WTC11 (cell line): ENCODE measurements at regions not wholly inside any gene's neighbourhood (a gene's known extent, or its start where the extent isn't known, plus 50 kb on each side); places are given as distances from the start of the nearest gene placed in this dataset.
A peak's percentile ranks its signal among the peaks of the same experiment; 100 is the strongest.

ENCODE experiments used
- ATAC-seq: fragments of 200-7000 bp; cut with Tn5 transposase; 2 replicates; pipeline ENCODE4 v1.10.0; 2021; ENCODE audit warnings: mild to moderate bottlenecking, moderate library complexity
- CTCF ChIA-PET: fragments of 300-600 bp; sonication (Branson Sonifier 250); formaldehyde crosslinking; loops from one replicate; lab custom pipeline; 2021; ENCODE audit warnings: antibody characterized with exemption; lab: Charles Lee
- POLR2A ChIA-PET: fragments of 350-600 bp; sonication (Branson Sonifier 250); formaldehyde crosslinking; loops from one replicate; lab custom pipeline; 2021; ENCODE audit warnings: antibody characterized with exemption; lab: Charles Lee
- DNase-seq: peaks from one replicate; pipeline ENCODE4 v3.0.0; 2021; ENCODE audit warnings: low spot score
- H3K27ac Mint-ChIP-seq: 2 replicates; pipeline ENCODE4 v1.8.0; 2021; ENCODE audit warnings: mixed read lengths
- H3K27me3 Mint-ChIP-seq: 2 replicates; pipeline ENCODE4 v1.8.0; 2021; ENCODE audit warnings: low read depth, mild to moderate bottlenecking, moderate library complexity, mixed read lengths
- H3K36me3 Mint-ChIP-seq: 2 replicates; pipeline ENCODE4 v1.8.0; 2021; ENCODE audit warnings: mixed read lengths
- H3K4me1 Mint-ChIP-seq: 2 replicates; pipeline ENCODE4 v1.8.0; 2022; ENCODE audit warnings: mixed read lengths
- H3K4me3 Mint-ChIP-seq: 2 replicates; pipeline ENCODE4 v1.8.0; 2021; ENCODE audit warnings: mild to moderate bottlenecking, moderate library complexity, mixed read lengths
- H3K9me3 Mint-ChIP-seq: 2 replicates; pipeline ENCODE4 v1.8.0; 2021; ENCODE audit warnings: mixed read lengths
- ATF1 ChIP-seq: sonication (generic); formaldehyde crosslinking; IDR thresholded peaks from 2 replicates; pipeline ENCODE4 v1.8.1; 2023; ENCODE audit warnings: mild to moderate bottlenecking, moderate library complexity, missing genetic modification reagents
- CREB1 ChIP-seq: sonication (generic); formaldehyde crosslinking; IDR thresholded peaks from 2 replicates; pipeline ENCODE4 v1.8.0; 2023; ENCODE audit warnings: mild to moderate bottlenecking, missing genetic modification reagents
- ESRRA ChIP-seq: sonication (generic); formaldehyde crosslinking; IDR thresholded peaks from 2 replicates; pipeline ENCODE4 v1.8.1; 2022; ENCODE audit warnings: mild to moderate bottlenecking, missing genetic modification reagents, borderline replicate concordance
- GRHL2 ChIP-seq: fragments of 250-450 bp; sonication (Bioruptor Pico); IDR thresholded peaks from 2 replicates; pipeline ENCODE4 v1.8.0; 2022; ENCODE audit warnings: mild to moderate bottlenecking, moderate library complexity; ENCODE audit not compliant: insufficient replicate concordance, severe bottlenecking
- JUN ChIP-seq: sonication (generic); formaldehyde crosslinking; IDR thresholded peaks from 2 replicates; pipeline ENCODE4 v1.8.0; 2023; ENCODE audit warnings: mild to moderate bottlenecking, missing genetic modification reagents
- MYBL2 ChIP-seq: sonication (generic); formaldehyde crosslinking; IDR thresholded peaks from 2 replicates; pipeline ENCODE4 v1.8.1; 2023; ENCODE audit warnings: mild to moderate bottlenecking, moderate library complexity, missing genetic modification reagents
- NFE2L1 ChIP-seq: sonication (generic); formaldehyde crosslinking; IDR thresholded peaks from 2 replicates; pipeline ENCODE4 v1.8.1; 2023; ENCODE audit warnings: missing genetic modification reagents
- NR3C1 ChIP-seq: sonication (generic); formaldehyde crosslinking; conservative IDR thresholded peaks from 2 replicates; pipeline ENCODE4 v1.8.1; 2023; ENCODE audit warnings: low read depth, mild to moderate bottlenecking, missing genetic modification reagents
- PRRX2 ChIP-seq: fragments of 250-450 bp; sonication (Bioruptor Pico); IDR thresholded peaks from 2 replicates; pipeline ENCODE4 v1.8.0; 2021; ENCODE audit warnings: mild to moderate bottlenecking
- SMAD3 ChIP-seq: sonication (generic); formaldehyde crosslinking; IDR thresholded peaks from 2 replicates; pipeline ENCODE4 v1.8.0; 2022; ENCODE audit warnings: missing genetic modification reagents, mild to moderate bottlenecking, borderline replicate concordance
- TCF7 ChIP-seq: sonication (generic); formaldehyde crosslinking; IDR thresholded peaks from 2 replicates; pipeline ENCODE4 v1.8.0; 2022; ENCODE audit warnings: mild to moderate bottlenecking, low read depth, missing genetic modification reagents, moderate library complexity
- TP53 ChIP-seq: sonication (generic); formaldehyde crosslinking; IDR thresholded peaks from 2 replicates; pipeline ENCODE4 v1.8.1; 2023; ENCODE audit warnings: mild to moderate bottlenecking, missing genetic modification reagents
- ZBTB21 ChIP-seq: sonication (generic); formaldehyde crosslinking; IDR thresholded peaks from 2 replicates; pipeline ENCODE4 v1.8.1; 2023; ENCODE audit warnings: mild to moderate bottlenecking, missing genetic modification reagents, borderline replicate concordance
- ZNF138 ChIP-seq: sonication (generic); formaldehyde crosslinking; conservative IDR thresholded peaks from 2 replicates; pipeline ENCODE4 v1.8.1; 2022; ENCODE audit warnings: mild to moderate bottlenecking, moderate library complexity, missing genetic modification reagents
- ZNF232 ChIP-seq: sonication (generic); formaldehyde crosslinking; IDR thresholded peaks from 2 replicates; pipeline ENCODE4 v1.8.0; 2022; ENCODE audit warnings: mild to moderate bottlenecking, missing genetic modification reagents
- ZNF317 ChIP-seq: sonication (generic); formaldehyde crosslinking; IDR thresholded peaks from 2 replicates; pipeline ENCODE4 v1.8.1; 2023; ENCODE audit warnings: low read depth, mild to moderate bottlenecking, moderate library complexity, missing genetic modification reagents, borderline replicate concordance
- ZNF416 ChIP-seq: fragments of 250-450 bp; sonication (Bioruptor Pico); IDR thresholded peaks from 2 replicates; pipeline ENCODE4 v1.9.0; 2021; ENCODE audit warnings: mild to moderate bottlenecking, inconsistent platforms
- TF ChIP-seq, protein P1 (sequence below): sonication (generic); formaldehyde crosslinking; IDR thresholded peaks from 2 replicates; pipeline ENCODE4 v1.8.1; 2023; ENCODE audit warnings: mild to moderate bottlenecking, missing genetic modification reagents
- TF ChIP-seq, protein P2 (sequence below): sonication (generic); formaldehyde crosslinking; conservative IDR thresholded peaks from 2 replicates; pipeline ENCODE4 v1.8.1; 2022; ENCODE audit warnings: mild to moderate bottlenecking, missing genetic modification reagents
- TF ChIP-seq, protein P3 (sequence below): sonication (generic); formaldehyde crosslinking; IDR thresholded peaks from 2 replicates; pipeline ENCODE4 v1.8.1; 2022; ENCODE audit warnings: missing genetic modification reagents, borderline replicate concordance
- TF ChIP-seq, protein P4 (sequence below): sonication (generic); formaldehyde crosslinking; conservative IDR thresholded peaks from 2 replicates; pipeline ENCODE4 v1.8.1; 2023; ENCODE audit warnings: mild to moderate bottlenecking, low read depth, missing genetic modification reagents, moderate library complexity

DNA sequence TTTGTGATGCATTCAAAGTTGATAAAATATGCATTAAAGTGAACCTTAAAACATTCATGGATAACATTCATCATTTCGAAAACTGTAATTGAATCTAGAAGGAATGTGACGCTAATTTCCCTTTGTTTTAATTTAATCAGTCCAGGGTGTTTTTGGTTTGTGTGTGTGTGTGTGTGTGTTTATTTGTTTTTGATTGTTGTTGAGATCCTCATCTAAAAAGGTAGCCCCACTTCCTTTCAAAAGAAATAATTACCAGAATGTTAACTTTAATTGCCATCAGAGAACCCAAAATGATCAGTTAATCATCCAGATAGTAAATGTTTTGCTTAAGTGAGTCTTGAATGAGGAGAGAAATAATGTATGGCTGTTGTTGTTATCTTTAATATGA lies 74.5 kb upstream of the PTPRZ1 start:
- Mint-ChIP-seq H3K36me3 (peaks cover 10% of the 10 kb centered on the region), H3K4me3 (peak overlapping the region; percentile 0), H3K27ac (peak overlapping the region; percentile 89), H3K4me1 (peaks cover 52% of the 10 kb centered on the region), H3K27me3 (no peaks in the 10 kb centered on the region), H3K9me3 (peaks cover 12% of the 10 kb centered on the region)
- POLR2A ChIA-PET: no interaction called here
- TF ChIP-seq ATF1 (no peak), MYBL2 (CRISPR knock-in tag) (no peak), TCF7 (CRISPR knock-in tag) (no peak), ESRRA (CRISPR knock-in tag) (no peak), ZNF416 (CRISPR knock-in tag) (no peak)
- TF ChIP-seq, protein P1, sequence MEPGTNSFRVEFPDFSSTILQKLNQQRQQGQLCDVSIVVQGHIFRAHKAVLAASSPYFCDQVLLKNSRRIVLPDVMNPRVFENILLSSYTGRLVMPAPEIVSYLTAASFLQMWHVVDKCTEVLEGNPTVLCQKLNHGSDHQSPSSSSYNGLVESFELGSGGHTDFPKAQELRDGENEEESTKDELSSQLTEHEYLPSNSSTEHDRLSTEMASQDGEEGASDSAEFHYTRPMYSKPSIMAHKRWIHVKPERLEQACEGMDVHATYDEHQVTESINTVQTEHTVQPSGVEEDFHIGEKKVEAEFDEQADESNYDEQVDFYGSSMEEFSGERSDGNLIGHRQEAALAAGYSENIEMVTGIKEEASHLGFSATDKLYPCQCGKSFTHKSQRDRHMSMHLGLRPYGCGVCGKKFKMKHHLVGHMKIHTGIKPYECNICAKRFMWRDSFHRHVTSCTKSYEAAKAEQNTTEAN (CRISPR knock-in tag): no peak
- TF ChIP-seq, protein P2, sequence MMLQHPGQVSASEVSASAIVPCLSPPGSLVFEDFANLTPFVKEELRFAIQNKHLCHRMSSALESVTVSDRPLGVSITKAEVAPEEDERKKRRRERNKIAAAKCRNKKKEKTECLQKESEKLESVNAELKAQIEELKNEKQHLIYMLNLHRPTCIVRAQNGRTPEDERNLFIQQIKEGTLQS (CRISPR knock-in tag): no peak
- TF ChIP-seq, protein P3, sequence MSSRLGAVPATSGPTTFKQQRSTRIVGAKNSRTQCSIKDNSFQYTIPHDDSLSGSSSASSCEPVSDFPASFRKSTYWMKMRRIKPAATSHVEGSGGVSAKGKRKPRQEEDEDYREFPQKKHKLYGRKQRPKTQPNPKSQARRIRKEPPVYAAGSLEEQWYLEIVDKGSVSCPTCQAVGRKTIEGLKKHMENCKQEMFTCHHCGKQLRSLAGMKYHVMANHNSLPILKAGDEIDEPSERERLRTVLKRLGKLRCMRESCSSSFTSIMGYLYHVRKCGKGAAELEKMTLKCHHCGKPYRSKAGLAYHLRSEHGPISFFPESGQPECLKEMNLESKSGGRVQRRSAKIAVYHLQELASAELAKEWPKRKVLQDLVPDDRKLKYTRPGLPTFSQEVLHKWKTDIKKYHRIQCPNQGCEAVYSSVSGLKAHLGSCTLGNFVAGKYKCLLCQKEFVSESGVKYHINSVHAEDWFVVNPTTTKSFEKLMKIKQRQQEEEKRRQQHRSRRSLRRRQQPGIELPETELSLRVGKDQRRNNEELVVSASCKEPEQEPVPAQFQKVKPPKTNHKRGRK (CRISPR knock-in tag): no peak
- ATAC-seq (no peak), DNase-seq (no peak)
- CTCF ChIA-PET: interaction anchor here (0.6 kb wide), 2 partner anchors 38 to 196 kb away, joined by 3 read pairs; no protein-coding TSS in a partner anchor

DNA sequence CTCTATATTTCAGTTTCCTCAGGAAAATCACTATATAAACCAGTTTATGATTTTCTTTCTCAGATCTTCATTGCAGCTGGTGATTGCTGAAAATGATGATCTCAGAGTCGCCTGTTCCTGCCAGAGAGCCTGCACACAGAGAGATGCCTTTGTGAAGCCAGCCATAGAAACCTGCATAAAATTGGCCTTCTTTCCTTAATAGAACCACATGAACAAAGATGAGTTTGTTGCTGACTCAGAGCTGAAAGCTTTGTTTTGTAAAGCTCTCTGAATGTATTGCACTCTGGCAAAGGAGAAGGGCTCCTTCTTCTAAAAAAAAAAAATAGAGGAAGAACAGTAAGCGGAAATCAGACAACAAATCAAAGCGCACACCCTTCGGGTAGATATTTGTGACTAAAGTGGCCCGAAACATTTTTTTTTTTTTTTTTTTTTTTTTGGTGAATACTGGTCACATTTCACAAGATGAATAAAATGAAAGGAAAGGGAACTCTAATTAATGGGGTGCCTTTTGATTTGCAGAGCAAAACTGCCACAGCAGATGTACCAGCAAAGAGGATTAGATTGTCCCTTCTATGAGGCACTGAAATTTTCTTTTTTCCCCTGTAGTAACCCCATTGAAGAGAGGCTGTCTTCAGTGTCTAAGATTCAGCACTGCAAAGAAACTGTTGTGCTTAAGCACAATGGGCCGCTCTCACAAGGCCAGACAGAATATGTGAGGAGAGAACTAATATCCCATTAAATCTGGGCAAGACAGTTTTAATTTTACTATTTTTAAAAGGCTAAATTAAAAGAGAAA lies 75.1 kb upstream of the PTPRZ1 start:
- TF ChIP-seq, protein P1 (CRISPR knock-in tag): no peak
- TF ChIP-seq ZNF317 (no peak), ZBTB21 (no peak), SMAD3 (CRISPR knock-in tag) (no peak)
- TF ChIP-seq, protein P3 (CRISPR knock-in tag): no peak
- H3K27me3 Mint-ChIP-seq: no peaks in the 10 kb centered on the region
- DNase-seq (no peak), ATAC-seq (peak; percentile 8)
- CTCF ChIA-PET: no interaction called here
- H3K4me1 Mint-ChIP-seq: peaks cover 52% of the 10 kb centered on the region
- peaks cover 10% of the 10 kb centered on the region for H3K36me3 Mint-ChIP-seq
- no peak overlapping the region for H3K4me3 Mint-ChIP-seq
- POLR2A ChIA-PET: no interaction called here
- H3K27ac Mint-ChIP-seq: peak overlapping the region; percentile 89
- H3K9me3 Mint-ChIP-seq: peaks cover 12% of the 10 kb centered on the region

DNA sequence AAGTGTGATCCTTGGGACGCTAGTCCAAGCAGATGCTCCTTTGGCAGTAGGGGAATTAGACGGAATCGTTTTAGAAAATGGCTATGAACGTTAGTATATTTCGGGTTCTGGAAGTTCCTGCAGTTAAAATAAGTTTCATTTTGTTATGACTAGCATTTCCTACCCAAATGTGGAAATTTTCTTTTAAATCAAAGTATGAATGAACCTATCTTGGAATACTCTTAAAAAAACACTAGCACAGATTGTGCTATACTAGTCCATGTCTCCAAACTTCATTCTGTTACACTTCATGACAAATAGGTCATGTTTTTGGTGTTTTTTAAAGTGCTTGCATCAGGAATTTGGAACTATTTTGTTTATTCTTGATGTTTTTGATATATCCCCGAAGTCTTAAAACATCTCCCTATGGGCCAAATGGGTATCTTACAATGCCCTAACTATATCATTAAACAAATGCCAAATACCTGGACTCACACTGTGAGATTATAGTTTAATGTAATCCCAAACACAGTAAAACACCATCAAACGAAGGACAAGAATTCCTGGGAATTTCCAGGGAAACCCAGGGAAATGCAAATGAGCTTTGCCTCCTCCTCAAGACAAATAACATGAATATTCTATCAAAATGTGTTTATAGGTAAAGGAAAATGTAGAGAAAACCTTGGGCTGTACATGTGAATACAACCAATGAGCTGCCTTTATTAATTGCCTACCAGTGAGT lies 75.9 kb upstream of the PTPRZ1 start:
- DNase-seq (no peak), ATAC-seq (no peak)
- ChIA-PET CTCF (no interaction called here), POLR2A (no interaction called here)
- Mint-ChIP-seq H3K4me1 (peaks cover 52% of the 10 kb centered on the region), H3K27ac (peak overlapping the region; percentile 89), H3K9me3 (peaks cover 12% of the 10 kb centered on the region), H3K36me3 (peaks cover 10% of the 10 kb centered on the region), H3K4me3 (no peak overlapping the region), H3K27me3 (no peaks in the 10 kb centered on the region)
- TF ChIP-seq, protein P4, sequence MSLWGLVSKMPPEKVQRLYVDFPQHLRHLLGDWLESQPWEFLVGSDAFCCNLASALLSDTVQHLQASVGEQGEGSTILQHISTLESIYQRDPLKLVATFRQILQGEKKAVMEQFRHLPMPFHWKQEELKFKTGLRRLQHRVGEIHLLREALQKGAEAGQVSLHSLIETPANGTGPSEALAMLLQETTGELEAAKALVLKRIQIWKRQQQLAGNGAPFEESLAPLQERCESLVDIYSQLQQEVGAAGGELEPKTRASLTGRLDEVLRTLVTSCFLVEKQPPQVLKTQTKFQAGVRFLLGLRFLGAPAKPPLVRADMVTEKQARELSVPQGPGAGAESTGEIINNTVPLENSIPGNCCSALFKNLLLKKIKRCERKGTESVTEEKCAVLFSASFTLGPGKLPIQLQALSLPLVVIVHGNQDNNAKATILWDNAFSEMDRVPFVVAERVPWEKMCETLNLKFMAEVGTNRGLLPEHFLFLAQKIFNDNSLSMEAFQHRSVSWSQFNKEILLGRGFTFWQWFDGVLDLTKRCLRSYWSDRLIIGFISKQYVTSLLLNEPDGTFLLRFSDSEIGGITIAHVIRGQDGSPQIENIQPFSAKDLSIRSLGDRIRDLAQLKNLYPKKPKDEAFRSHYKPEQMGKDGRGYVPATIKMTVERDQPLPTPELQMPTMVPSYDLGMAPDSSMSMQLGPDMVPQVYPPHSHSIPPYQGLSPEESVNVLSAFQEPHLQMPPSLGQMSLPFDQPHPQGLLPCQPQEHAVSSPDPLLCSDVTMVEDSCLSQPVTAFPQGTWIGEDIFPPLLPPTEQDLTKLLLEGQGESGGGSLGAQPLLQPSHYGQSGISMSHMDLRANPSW (CRISPR knock-in tag): no peak
- TF ChIP-seq TP53 (no peak), JUN (CRISPR knock-in tag) (no peak), PRRX2 (no peak), NFE2L1 (CRISPR knock-in tag) (no peak), ZNF138 (CRISPR knock-in tag) (no peak), NR3C1 (CRISPR knock-in tag) (no peak), CREB1 (CRISPR knock-in tag) (no peak), ATF1 (no peak), GRHL2 (CRISPR knock-in tag) (no peak), ZNF232 (no peak)
